HFFc6 (cell line): ENCODE measurements at regions not wholly inside any gene's neighbourhood (a gene's known extent, or its start where the extent isn't known, plus 50 kb on each side); places are given as distances from the start of the nearest gene placed in this dataset.
"Not testable (repeated sequence)": the region's sequence is repeated elsewhere in the genome, so short reads cannot be mapped to it uniquely, and the experiment has no call there.

Experiments
- DNase-seq: peaks from one replicate; pipeline ENCODE4 v3.0.0-alpha.2; 2018
- H3K27ac Mint-ChIP-seq: 2 replicates; pipeline ENCODE4 v1.8.0; 2020; ENCODE audit warnings: mild to moderate bottlenecking, mixed read lengths
- H3K27me3 Mint-ChIP-seq: 2 replicates; pipeline ENCODE4 v1.8.0; 2021; ENCODE audit warnings: mild to moderate bottlenecking, moderate library complexity, mixed read lengths; ENCODE audit not compliant: insufficient read depth
- H3K36me3 Mint-ChIP-seq: 2 replicates; pipeline ENCODE4 v1.8.0; 2021; ENCODE audit warnings: low read depth, mixed read lengths
- H3K4me1 Mint-ChIP-seq: 2 replicates; pipeline ENCODE4 v1.8.0; 2020; ENCODE audit warnings: low read depth, mixed read lengths
- H3K4me3 Mint-ChIP-seq: 2 replicates; pipeline ENCODE4 v1.8.0; 2020; ENCODE audit warnings: mild to moderate bottlenecking, moderate library complexity, mixed read lengths
- H3K9me3 Mint-ChIP-seq: 2 replicates; pipeline ENCODE4 v1.8.0; 2020; ENCODE audit warnings: mild to moderate bottlenecking, mixed read lengths
- TF ChIP-seq, protein P1 (sequence below): fragments of 200-600 bp; sonication (generic); IDR thresholded peaks from 2 replicates; pipeline ENCODE4 v1.5.0; 2021; ENCODE audit warnings: antibody characterized with exemption, mild to moderate bottlenecking

GRCh38 chr2:150209746-150210145 lies 277.7 kb downstream of the RND3 start:
- Mint-ChIP-seq H3K36me3 (no peaks in the 10 kb centered on the region), H3K9me3 (no peaks in the 10 kb centered on the region), H3K4me3 (no peak overlapping the region), H3K4me1 (peaks cover 53% of the 10 kb centered on the region), H3K27me3 (no peaks in the 10 kb centered on the region; the same call in 1 of the 2 replicates), H3K27ac (no peak overlapping the region)
- TF ChIP-seq, protein P1, sequence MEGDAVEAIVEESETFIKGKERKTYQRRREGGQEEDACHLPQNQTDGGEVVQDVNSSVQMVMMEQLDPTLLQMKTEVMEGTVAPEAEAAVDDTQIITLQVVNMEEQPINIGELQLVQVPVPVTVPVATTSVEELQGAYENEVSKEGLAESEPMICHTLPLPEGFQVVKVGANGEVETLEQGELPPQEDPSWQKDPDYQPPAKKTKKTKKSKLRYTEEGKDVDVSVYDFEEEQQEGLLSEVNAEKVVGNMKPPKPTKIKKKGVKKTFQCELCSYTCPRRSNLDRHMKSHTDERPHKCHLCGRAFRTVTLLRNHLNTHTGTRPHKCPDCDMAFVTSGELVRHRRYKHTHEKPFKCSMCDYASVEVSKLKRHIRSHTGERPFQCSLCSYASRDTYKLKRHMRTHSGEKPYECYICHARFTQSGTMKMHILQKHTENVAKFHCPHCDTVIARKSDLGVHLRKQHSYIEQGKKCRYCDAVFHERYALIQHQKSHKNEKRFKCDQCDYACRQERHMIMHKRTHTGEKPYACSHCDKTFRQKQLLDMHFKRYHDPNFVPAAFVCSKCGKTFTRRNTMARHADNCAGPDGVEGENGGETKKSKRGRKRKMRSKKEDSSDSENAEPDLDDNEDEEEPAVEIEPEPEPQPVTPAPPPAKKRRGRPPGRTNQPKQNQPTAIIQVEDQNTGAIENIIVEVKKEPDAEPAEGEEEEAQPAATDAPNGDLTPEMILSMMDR, result no peak
- no peak for DNase-seq

DNA sequence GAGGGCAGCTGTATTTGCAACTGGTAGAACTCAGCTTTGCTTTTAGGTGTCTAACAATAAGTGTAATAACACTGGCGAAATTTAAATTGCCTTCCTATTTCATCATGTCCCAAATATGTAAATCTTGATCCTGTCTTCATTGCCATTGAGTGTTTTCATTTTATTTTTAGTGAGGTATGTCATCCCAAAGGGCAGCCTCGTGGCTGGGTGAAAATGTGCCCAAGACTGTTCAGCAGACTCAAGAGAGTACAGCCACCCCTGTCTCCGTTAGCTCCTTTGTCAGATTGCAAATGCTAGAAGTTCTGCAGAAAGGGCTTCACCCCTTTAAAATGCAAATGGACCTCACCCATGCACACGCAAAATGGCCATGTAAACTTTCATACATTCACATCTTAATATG lies 278.8 kb downstream of the RND3 start:
- H3K27me3 Mint-ChIP-seq, result no peaks in the 10 kb centered on the region; the same call in none of the 2 replicates
- peaks cover 63% of the 10 kb centered on the region for H3K4me1 Mint-ChIP-seq
- no peak overlapping the region for H3K27ac Mint-ChIP-seq
- H3K36me3 Mint-ChIP-seq, result no peaks in the 10 kb centered on the region
- no peak overlapping the region for H3K4me3 Mint-ChIP-seq
- TF ChIP-seq, protein P1, result no peak
- no peaks in the 10 kb centered on the region for H3K9me3 Mint-ChIP-seq
- no peak for DNase-seq

DNA sequence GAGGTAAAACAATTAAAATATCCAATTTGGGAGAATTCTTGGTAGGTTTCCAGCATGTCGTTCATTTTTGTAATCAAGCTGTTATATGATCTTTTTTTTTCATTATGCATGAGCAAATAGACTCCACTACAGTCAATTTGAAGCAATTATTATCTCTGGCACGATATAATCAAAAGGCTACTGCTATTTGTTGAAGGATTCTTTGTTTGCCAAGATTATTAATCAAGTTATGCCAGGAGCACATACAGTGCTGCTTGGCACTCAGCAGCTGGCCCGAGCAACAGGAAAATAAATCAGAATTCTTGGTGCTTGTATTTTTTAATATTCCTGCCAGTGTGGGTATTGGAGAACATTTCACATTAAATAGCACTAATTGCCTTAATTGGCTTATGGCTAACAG lies 279.5 kb downstream of the RND3 start:
- no peak for DNase-seq
- Mint-ChIP-seq H3K27ac (no peak overlapping the region), H3K4me1 (peaks cover 66% of the 10 kb centered on the region), H3K4me3 (no peak overlapping the region), H3K27me3 (no peaks in the 10 kb centered on the region; the same call in none of the 2 replicates), H3K36me3 (no peaks in the 10 kb centered on the region), H3K9me3 (no peaks in the 10 kb centered on the region)
- TF ChIP-seq, protein P1, result no peak

DNA sequence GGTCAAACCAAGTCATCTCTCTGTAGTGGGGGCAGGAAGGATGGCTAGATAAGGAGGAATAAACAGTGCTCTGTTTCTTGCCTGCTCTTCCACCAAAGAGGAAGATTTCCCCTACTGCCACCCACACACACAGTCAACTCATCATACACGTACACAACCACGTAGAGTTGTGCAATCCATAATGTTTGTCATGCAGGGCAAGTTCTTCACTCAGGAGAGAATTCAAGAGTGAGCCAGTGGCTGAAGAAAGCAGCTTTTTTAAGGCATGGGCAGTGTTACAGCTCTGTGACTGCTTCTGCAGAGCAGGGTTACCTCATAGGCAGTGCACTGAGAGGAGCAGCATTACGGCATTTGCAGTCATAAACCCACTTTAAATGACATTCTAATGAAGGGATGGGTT lies 283.0 kb downstream of the RND3 start:
- H3K9me3 Mint-ChIP-seq, result no peaks in the 10 kb centered on the region
- H3K4me3 Mint-ChIP-seq, result no peak overlapping the region
- no peaks in the 10 kb centered on the region for H3K36me3 Mint-ChIP-seq
- peak; percentile 66 for DNase-seq
- peaks cover 36% of the 10 kb centered on the region for H3K4me1 Mint-ChIP-seq
- no peaks in the 10 kb centered on the region; the same call in 1 of the 2 replicates for H3K27me3 Mint-ChIP-seq
- TF ChIP-seq, protein P1, result no peak
- H3K27ac Mint-ChIP-seq, result peak overlapping the region; percentile 69

- Mint-ChIP-seq H3K4me1 (peaks cover 21% of the 10 kb centered on the region), H3K36me3 (peaks cover 11% of the 10 kb centered on the region)
- not testable (repeated sequence) for H3K27ac Mint-ChIP-seq, H3K27me3 Mint-ChIP-seq, H3K9me3 Mint-ChIP-seq, H3K4me3 Mint-ChIP-seq
- DNase-seq, result peak; percentile 3
These were observed 292.7 kb downstream of the RND3 start for GRCh38 chr2:150194816-150195215.

GRCh38 chr2:150192701-150193100 lies 294.8 kb downstream of the RND3 start:
- TF ChIP-seq, protein P1, result no peak
- DNase-seq, result no peak
- Mint-ChIP-seq H3K27me3 (peaks cover 2% of the 10 kb centered on the region; the same call in 1 of the 2 replicates), H3K4me3 (no peak overlapping the region), H3K36me3 (peaks cover 11% of the 10 kb centered on the region), H3K27ac (no peak overlapping the region), H3K9me3 (no peaks in the 10 kb centered on the region), H3K4me1 (peaks cover 30% of the 10 kb centered on the region)
